OCI-LY3 (cell line): ENCODE measurements at regions not wholly inside any gene's neighbourhood (a gene's known extent, or its start where the extent isn't known, plus 50 kb on each side); places are given as distances from the start of the nearest gene placed in this dataset.

Experiments
- H2AFZ ChIP-seq: fragments of 200-600, 300-600 bp; shearing (Covaris generic); 2 replicates; pipeline ENCODE4 v1.6.0; 2014; ENCODE audit warnings: antibody characterized with exemption, low read depth, low read length
- H3K27ac ChIP-seq: fragments of 200-600, 300-600 bp; sonication (generic); 2 replicates; pipeline ENCODE4 v1.5.1; 2014; ENCODE audit warnings: mild to moderate bottlenecking, low read length, moderate library complexity, mixed read lengths
- H3K27me3 ChIP-seq: fragments of 200-600, 300-600 bp; sonication (generic); 2 replicates; pipeline ENCODE4 v1.6.1; 2014; ENCODE audit warnings: low read depth, low read length, mixed read lengths
- H3K36me3 ChIP-seq: fragments of 200-600, 300-600 bp; sonication (generic); replicated peaks from 2 replicates; pipeline ENCODE3; 2014; ENCODE audit warnings: low read depth, low read length, mixed read lengths
- H3K4me1 ChIP-seq: fragments of 300-600, 200-600 bp; sonication (generic); 2 replicates; pipeline ENCODE4 v1.6.1; 2014; ENCODE audit warnings: low read length, mixed read lengths
- H3K4me2 ChIP-seq: fragments of 200-600, 300-600 bp; sonication (generic); 2 replicates; pipeline ENCODE4 v1.6.1; 2014; ENCODE audit warnings: low read length, mixed read lengths
- H3K4me3 ChIP-seq: fragments of 300-600, 200-600 bp; sonication (generic); 2 replicates; pipeline ENCODE4 v1.5.1; 2014; ENCODE audit warnings: antibody characterized with exemption, mild to moderate bottlenecking, low read length, moderate library complexity
- H3K79me2 ChIP-seq: fragments of 300-600, 200-600 bp; shearing (Covaris generic); 2 replicates; pipeline ENCODE4 v1.6.1; 2014; ENCODE audit warnings: mild to moderate bottlenecking, low read length, mixed read lengths
- H3K9ac ChIP-seq: fragments of 300-600, 200-600 bp; shearing (Covaris generic); 2 replicates; pipeline ENCODE4 v1.6.0; 2014; ENCODE audit warnings: mild to moderate bottlenecking, low read length, moderate library complexity
- H3K9me3 ChIP-seq: fragments of 200-600, 300-600 bp; shearing (Covaris generic); 2 replicates; pipeline ENCODE4 v1.6.1; 2014; ENCODE audit warnings: low read length, mixed read lengths; ENCODE audit not compliant: insufficient read depth
- H4K20me1 ChIP-seq: fragments of 200-600, 300-600 bp; sonication (generic); 2 replicates; pipeline ENCODE4 v1.6.1; 2016; ENCODE audit warnings: low read length, mixed read lengths; ENCODE audit not compliant: insufficient read depth
- EZH2phosphoT487 ChIP-seq: fragments of 200-600 bp; shearing (Covaris generic); IDR thresholded peaks from 2 replicates; pipeline ENCODE4 v1.6.1; 2018; ENCODE audit warnings: antibody characterized with exemption, mixed run types, low read depth
- TF ChIP-seq, protein P1 (sequence below): fragments of 200-600, 300-600 bp; sonication (generic); IDR thresholded peaks from 2 replicates; pipeline ENCODE4 v1.5.1; 2014; ENCODE audit warnings: antibody characterized with exemption, low read length, low read depth

DNA sequence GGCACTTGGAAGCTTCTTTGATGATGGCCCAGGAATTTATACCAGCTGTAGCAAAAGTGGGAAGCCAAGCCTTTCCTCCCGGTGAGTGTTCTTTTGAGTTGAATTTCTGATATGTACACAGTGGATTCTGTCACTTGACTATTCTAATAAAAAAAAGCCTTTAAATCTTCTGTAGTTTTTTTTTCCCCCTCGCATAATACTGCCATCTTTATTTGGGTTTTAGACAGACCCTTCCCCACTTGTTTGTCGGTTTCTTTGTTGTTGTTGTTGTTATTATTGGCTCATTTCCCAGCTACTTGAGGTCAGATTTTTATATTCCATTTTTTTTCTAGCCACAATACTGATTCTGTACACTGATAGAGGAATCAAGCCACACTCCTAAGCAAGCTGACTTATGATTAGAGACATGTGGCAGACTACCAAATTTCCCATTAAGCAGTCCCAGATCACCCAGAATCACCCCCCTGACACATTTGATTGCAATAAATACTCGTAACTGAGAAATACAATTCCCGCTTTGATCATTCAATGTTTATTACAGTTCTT lies 122.4 kb upstream of the IL12A start:
- H4K20me1 ChIP-seq = no peaks in the 10 kb centered on the region
- H3K4me3 ChIP-seq = no peak overlapping the region
- H3K27ac ChIP-seq = no peak overlapping the region
- H3K27me3 ChIP-seq = no peaks in the 10 kb centered on the region
- peaks cover 13% of the 10 kb centered on the region for H3K4me1 ChIP-seq
- no peaks in the 10 kb centered on the region for H3K9me3 ChIP-seq
- H3K36me3 ChIP-seq = no peaks in the 10 kb centered on the region
- no peak for TF ChIP-seq EZH2phosphoT487
- TF ChIP-seq, protein P1, sequence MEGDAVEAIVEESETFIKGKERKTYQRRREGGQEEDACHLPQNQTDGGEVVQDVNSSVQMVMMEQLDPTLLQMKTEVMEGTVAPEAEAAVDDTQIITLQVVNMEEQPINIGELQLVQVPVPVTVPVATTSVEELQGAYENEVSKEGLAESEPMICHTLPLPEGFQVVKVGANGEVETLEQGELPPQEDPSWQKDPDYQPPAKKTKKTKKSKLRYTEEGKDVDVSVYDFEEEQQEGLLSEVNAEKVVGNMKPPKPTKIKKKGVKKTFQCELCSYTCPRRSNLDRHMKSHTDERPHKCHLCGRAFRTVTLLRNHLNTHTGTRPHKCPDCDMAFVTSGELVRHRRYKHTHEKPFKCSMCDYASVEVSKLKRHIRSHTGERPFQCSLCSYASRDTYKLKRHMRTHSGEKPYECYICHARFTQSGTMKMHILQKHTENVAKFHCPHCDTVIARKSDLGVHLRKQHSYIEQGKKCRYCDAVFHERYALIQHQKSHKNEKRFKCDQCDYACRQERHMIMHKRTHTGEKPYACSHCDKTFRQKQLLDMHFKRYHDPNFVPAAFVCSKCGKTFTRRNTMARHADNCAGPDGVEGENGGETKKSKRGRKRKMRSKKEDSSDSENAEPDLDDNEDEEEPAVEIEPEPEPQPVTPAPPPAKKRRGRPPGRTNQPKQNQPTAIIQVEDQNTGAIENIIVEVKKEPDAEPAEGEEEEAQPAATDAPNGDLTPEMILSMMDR = no peak
- H3K9ac ChIP-seq = no peak overlapping the region
- no peaks in the 10 kb centered on the region for H3K79me2 ChIP-seq
- H3K4me2 ChIP-seq = no peak overlapping the region
- H2AFZ ChIP-seq = no peak overlapping the region

- H3K36me3 ChIP-seq = no peaks in the 10 kb centered on the region
- H3K27ac ChIP-seq = no peak overlapping the region
- no peaks in the 10 kb centered on the region for H3K79me2 ChIP-seq
Observed at GRCh38 chr3:159867372-159867771, 121.3 kb upstream of the IL12A start.

DNA sequence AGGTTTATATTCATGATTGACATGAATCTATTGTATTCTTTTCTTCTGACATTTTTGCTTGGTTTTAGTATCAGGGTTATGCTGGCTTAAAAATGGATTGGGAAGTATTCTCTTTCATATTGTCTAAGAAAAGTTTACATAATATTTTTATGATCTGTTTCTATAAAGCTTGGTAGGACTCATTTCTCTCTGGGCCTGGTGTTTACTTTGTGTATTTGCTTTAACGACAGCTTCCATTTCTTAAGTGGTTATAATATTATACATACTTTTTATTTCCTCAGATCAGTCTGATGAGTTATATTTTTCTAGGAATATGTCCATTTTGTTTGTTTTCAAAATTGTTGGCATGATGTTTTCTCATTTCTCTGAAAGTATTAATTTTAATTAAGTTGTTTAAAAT lies 117.9 kb upstream of the IL12A start:
- Histone ChIP-seq H3K4me3 (no peak overlapping the region), H3K79me2 (no peaks in the 10 kb centered on the region), H3K9me3 (no peaks in the 10 kb centered on the region), H3K4me2 (no peak overlapping the region), H3K4me1 (peaks cover 16% of the 10 kb centered on the region), H4K20me1 (no peaks in the 10 kb centered on the region), H3K9ac (no peak overlapping the region), H3K27ac (no peak overlapping the region), H3K36me3 (no peaks in the 10 kb centered on the region), H2AFZ (no peak overlapping the region), H3K27me3 (no peaks in the 10 kb centered on the region)
- TF ChIP-seq, protein P1 = no peak
- no peak for TF ChIP-seq EZH2phosphoT487

More at GRCh38 chr3:159867372-159867771, 121.3 kb upstream of the IL12A start:
- Histone ChIP-seq H3K4me3 (no peak overlapping the region), H3K4me1 (peaks cover 7% of the 10 kb centered on the region), H3K9ac (no peak overlapping the region), H3K27me3 (no peaks in the 10 kb centered on the region), H3K4me2 (no peak overlapping the region), H4K20me1 (no peaks in the 10 kb centered on the region), H2AFZ (no peak overlapping the region), H3K9me3 (no peaks in the 10 kb centered on the region)
- TF ChIP-seq, protein P1 = no peak
- TF ChIP-seq EZH2phosphoT487 = no peak

DNA sequence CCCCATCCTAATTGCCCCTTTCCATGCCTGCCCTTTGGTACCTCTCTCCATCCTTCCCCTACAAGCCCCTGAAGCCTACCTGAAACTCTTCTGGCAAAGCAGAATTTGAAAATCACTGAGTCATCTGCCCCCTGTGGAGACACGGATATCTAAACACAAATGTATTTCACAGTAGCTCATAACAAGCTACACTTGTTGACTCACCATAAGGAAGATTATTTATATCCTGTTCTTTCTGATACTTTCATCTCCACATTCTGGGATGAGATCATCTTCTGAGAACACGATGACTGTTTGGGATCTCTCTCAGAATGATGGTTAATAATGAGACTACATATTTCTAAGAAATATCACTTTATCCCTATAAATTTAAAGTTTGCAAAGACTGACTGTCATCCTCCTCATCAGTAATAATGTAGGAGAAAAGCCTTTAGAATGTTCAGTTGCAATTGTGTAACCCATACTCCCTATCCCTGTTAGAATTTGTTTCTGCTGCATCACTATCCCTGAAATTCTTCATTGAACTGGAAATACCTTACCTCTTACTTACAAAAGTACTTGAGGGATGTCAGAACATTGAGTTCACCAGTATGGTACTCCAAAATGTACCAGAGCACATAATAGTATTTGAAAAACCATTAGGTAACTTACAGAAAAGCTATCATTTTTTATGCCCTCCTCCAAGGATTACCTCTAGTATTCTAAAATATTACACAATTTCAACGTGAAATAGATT lies 116.1 kb upstream of the IL12A start:
- Histone ChIP-seq H2AFZ (no peak overlapping the region), H3K79me2 (no peaks in the 10 kb centered on the region), H4K20me1 (no peaks in the 10 kb centered on the region), H3K4me3 (no peak overlapping the region), H3K36me3 (no peaks in the 10 kb centered on the region), H3K27ac (no peak overlapping the region), H3K9ac (no peak overlapping the region), H3K27me3 (no peaks in the 10 kb centered on the region), H3K4me1 (peaks cover 16% of the 10 kb centered on the region), H3K4me2 (no peak overlapping the region), H3K9me3 (no peaks in the 10 kb centered on the region)
- TF ChIP-seq EZH2phosphoT487 = no peak
- TF ChIP-seq, protein P1 = peak; percentile 21; the same call in 1 of the 2 replicates
